ENCODE measurements at regions not wholly inside any gene's neighbourhood (a gene's known extent, or its start where the extent isn't known, plus 50 kb on each side); places are given as distances from the start of the nearest gene placed in this dataset.

DNA sequence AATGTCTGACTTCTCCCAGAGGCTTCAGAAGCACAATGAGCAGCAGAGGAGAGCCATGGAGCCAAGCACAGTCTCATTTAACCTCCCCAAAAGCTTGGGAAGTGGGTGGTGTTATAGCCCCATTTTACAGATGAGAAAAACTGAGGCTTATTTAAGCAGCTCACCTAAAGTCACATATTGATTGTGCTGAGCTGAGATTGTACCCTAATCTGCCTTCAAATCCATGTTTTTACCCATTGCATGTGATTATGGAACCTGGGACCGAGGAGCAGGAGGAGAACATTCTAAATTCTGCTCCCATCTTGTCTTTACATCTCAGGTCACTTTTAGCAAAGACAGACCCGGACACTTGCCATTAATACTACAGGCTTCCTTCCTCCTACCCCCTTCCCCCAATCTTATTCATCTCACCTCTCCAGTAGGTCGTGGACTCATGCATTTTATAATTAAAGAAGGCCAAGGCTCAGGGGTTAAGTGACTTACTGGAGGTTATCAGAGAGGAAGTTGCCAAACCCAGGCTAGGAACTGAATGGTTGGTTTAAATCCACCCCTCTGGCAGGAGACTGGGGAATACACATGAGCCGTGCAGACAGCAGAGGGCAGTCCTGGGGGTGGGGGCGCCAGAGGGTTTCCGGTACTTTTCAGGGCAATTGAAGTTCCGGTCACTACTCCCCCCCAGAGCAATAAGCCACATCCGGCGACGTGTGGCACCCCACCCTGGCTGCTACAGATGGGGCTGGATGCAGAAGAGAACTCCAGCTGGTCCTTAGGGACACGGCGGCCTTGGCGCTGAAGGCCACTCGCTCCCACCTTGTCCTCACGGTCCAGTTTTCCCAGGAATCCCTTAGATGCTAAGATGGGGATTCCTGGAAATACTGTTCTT is 51.0 kb upstream of the IL17B start (continued):
- TF ChIP-seq, protein P1, sequence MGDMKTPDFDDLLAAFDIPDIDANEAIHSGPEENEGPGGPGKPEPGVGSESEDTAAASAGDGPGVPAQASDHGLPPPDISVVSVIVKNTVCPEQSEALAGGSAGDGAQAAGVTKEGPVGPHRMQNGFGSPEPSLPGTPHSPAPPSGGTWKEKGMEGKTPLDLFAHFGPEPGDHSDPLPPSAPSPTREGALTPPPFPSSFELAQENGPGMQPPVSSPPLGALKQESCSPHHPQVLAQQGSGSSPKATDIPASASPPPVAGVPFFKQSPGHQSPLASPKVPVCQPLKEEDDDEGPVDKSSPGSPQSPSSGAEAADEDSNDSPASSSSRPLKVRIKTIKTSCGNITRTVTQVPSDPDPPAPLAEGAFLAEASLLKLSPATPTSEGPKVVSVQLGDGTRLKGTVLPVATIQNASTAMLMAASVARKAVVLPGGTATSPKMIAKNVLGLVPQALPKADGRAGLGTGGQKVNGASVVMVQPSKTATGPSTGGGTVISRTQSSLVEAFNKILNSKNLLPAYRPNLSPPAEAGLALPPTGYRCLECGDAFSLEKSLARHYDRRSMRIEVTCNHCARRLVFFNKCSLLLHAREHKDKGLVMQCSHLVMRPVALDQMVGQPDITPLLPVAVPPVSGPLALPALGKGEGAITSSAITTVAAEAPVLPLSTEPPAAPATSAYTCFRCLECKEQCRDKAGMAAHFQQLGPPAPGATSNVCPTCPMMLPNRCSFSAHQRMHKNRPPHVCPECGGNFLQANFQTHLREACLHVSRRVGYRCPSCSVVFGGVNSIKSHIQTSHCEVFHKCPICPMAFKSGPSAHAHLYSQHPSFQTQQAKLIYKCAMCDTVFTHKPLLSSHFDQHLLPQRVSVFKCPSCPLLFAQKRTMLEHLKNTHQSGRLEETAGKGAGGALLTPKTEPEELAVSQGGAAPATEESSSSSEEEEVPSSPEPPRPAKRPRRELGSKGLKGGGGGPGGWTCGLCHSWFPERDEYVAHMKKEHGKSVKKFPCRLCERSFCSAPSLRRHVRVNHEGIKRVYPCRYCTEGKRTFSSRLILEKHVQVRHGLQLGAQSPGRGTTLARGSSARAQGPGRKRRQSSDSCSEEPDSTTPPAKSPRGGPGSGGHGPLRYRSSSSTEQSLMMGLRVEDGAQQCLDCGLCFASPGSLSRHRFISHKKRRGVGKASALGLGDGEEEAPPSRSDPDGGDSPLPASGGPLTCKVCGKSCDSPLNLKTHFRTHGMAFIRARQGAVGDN (CRISPR knock-in tag; IDR thresholded peaks at IDR 0.05) = peak; percentile 98
- TF ChIP-seq CEBPG (CRISPR knock-in tag; IDR thresholded peaks at IDR 0.05) = peak; percentile 65; the same call in 1 of the 2 replicates
- TF ChIP-seq ZFP36L1 (CRISPR knock-in tag; IDR thresholded peaks at IDR 0.05) = no peak
- TF ChIP-seq ETV6 (CRISPR knock-in tag; conservative IDR thresholded peaks at IDR 0.05) = no peak
- TF ChIP-seq, protein P2, sequence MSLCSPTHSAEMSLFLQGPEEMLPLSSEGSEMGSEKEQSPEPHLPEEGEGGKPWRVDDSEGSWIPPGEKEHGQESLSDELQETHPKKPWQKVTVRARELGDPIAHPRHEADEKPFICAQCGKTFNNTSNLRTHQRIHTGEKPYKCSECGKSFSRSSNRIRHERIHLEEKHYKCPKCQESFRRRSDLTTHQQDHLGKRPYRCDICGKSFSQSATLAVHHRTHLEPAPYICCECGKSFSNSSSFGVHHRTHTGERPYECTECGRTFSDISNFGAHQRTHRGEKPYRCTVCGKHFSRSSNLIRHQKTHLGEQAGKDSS (CRISPR knock-in tag; IDR thresholded peaks at IDR 0.05; ENCODE audit: borderline replicate concordance, low read depth) = peak; percentile 80
- TF ChIP-seq ATF1 (CRISPR knock-in tag; IDR thresholded peaks at IDR 0.05) = 0 out of 2 replicates have a peak, but pooled peaks have one; percentile 3
- peak; percentile 42; the same call in 1 of the 2 replicates for TF ChIP-seq FOXC1 (CRISPR knock-in tag; IDR thresholded peaks at IDR 0.05; ENCODE audit: borderline replicate concordance)
- 0 out of 2 replicates have a peak, but pooled peaks have one; percentile 33 for TF ChIP-seq HES4 (CRISPR knock-in tag; IDR thresholded peaks at IDR 0.05; ENCODE audit: borderline replicate concordance)
- 0 out of 2 replicates have a peak, but pooled peaks have one; percentile 31 for TF ChIP-seq NKX3-1 (CRISPR knock-in tag; IDR thresholded peaks at IDR 0.05)
- TF ChIP-seq, protein P3, sequence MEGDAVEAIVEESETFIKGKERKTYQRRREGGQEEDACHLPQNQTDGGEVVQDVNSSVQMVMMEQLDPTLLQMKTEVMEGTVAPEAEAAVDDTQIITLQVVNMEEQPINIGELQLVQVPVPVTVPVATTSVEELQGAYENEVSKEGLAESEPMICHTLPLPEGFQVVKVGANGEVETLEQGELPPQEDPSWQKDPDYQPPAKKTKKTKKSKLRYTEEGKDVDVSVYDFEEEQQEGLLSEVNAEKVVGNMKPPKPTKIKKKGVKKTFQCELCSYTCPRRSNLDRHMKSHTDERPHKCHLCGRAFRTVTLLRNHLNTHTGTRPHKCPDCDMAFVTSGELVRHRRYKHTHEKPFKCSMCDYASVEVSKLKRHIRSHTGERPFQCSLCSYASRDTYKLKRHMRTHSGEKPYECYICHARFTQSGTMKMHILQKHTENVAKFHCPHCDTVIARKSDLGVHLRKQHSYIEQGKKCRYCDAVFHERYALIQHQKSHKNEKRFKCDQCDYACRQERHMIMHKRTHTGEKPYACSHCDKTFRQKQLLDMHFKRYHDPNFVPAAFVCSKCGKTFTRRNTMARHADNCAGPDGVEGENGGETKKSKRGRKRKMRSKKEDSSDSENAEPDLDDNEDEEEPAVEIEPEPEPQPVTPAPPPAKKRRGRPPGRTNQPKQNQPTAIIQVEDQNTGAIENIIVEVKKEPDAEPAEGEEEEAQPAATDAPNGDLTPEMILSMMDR (CRISPR knock-in tag; IDR thresholded peaks at IDR 0.05) = peak; percentile 78
- 0 out of 2 replicates have a peak, but pooled peaks have one; percentile 19 for TF ChIP-seq ZNF557 (CRISPR knock-in tag; IDR thresholded peaks at IDR 0.05)
- TF ChIP-seq STAG1 (CRISPR knock-in tag; IDR thresholded peaks at IDR 0.05) = peak; percentile 24; the same call in 1 of the 2 replicates
- TF ChIP-seq ASH2L (IDR thresholded peaks at IDR 0.05; ENCODE audit: insufficient read length, low read depth, low read length) = peak; percentile 21
- no peak for TF ChIP-seq SSRP1 (CRISPR knock-in tag; IDR thresholded peaks at IDR 0.05)
- TF ChIP-seq NFYB (CRISPR knock-in tag; IDR thresholded peaks at IDR 0.05) = 0 out of 2 replicates have a peak, but pooled peaks have one; percentile 18
- TF ChIP-seq KDM1A (CRISPR knock-in tag; IDR thresholded peaks at IDR 0.05) = peak; percentile 73; the same call in 1 of the 2 replicates
- TF ChIP-seq ZNF792 (CRISPR knock-in tag; IDR thresholded peaks at IDR 0.05) = peak; percentile 50; the same call in 1 of the 2 replicates
- peak; percentile 55; the same call in 1 of the 2 replicates for TF ChIP-seq TAF1 (CRISPR knock-in tag; IDR thresholded peaks at IDR 0.05)
- TF ChIP-seq ZNF7 (CRISPR knock-in tag; IDR thresholded peaks at IDR 0.05) = no peak
- 0 out of 2 replicates have a peak, but pooled peaks have one; percentile 18 for TF ChIP-seq KMT2B (CRISPR knock-in tag; IDR thresholded peaks at IDR 0.05)
- TF ChIP-seq TGIF2 (CRISPR knock-in tag; IDR thresholded peaks at IDR 0.05) = peak; percentile 54; the same call in 1 of the 2 replicates
- TF ChIP-seq SAP130 (CRISPR knock-in tag; IDR thresholded peaks at IDR 0.05; ENCODE audit: low read depth) = peak; percentile 82
- TF ChIP-seq, protein P4, sequence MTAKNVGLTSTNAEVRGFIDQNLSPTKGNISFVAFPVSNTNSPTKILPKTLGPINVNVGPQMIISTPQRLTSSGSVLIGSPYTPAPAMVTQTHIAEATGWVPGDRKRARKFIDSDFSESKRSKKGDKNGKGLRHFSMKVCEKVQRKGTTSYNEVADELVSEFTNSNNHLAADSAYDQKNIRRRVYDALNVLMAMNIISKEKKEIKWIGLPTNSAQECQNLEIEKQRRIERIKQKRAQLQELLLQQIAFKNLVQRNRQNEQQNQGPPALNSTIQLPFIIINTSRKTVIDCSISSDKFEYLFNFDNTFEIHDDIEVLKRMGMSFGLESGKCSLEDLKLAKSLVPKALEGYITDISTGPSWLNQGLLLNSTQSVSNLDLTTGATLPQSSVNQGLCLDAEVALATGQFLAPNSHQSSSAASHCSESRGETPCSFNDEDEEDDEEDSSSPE (CRISPR knock-in tag; IDR thresholded peaks at IDR 0.05) = peak; percentile 31
